ENCODE measurements at regions not wholly inside any gene's neighbourhood (a gene's known extent, or its start where the extent isn't known, plus 50 kb on each side); places are given as distances from the start of the nearest gene placed in this dataset.
"Not testable (repeated sequence)": the region's sequence is repeated elsewhere in the genome, so short reads cannot be mapped to it uniquely, and the experiment has no call there.

- not testable (repeated sequence) for H3K9me3 ChIP-seq (ENCODE audit: control insufficient read depth, low read length, poor library complexity, severe bottlenecking); DNase-seq; H3K27ac Mint-ChIP-seq; H3K4me1 Mint-ChIP-seq; H3K4me3 Mint-ChIP-seq; H3K36me3 Mint-ChIP-seq (ENCODE audit: low read depth); ATAC-seq; H3K27me3 Mint-ChIP-seq
Observed at GRCh38 chr11:21753244-21753767, 439.6 kb upstream of the ANO5 start.

GRCh38 chr11:21761000-21761399 lies 431.9 kb upstream of the ANO5 start:
- no peaks in the 10 kb centered on the region for H3K4me1 Mint-ChIP-seq
- H3K9me3 ChIP-seq (ENCODE audit: control insufficient read depth, low read length, poor library complexity, severe bottlenecking) = no peaks in the 10 kb centered on the region
- no peaks in the 10 kb centered on the region for H3K36me3 Mint-ChIP-seq (ENCODE audit: low read depth)
- H3K27me3 Mint-ChIP-seq = no peaks in the 10 kb centered on the region
- DNase-seq (no peak), ATAC-seq (no peak)
- no peak overlapping the region for H3K4me3 Mint-ChIP-seq
- H3K27ac Mint-ChIP-seq = no peak overlapping the region

- Mint-ChIP-seq H3K36me3 (ENCODE audit: low read depth) (no peaks in the 10 kb centered on the region), H3K27me3 (no peaks in the 10 kb centered on the region), H3K4me3 (no peak overlapping the region), H3K27ac (no peak overlapping the region), H3K4me1 (no peaks in the 10 kb centered on the region)
- ATAC-seq (no peak), DNase-seq (no peak)
- H3K9me3 ChIP-seq (ENCODE audit: control insufficient read depth, low read length, poor library complexity, severe bottlenecking) = no peaks in the 10 kb centered on the region
Observed at GRCh38 chr11:21768388-21768787, 424.5 kb upstream of the ANO5 start.

GRCh38 chr11:21769188-21769587 lies 423.7 kb upstream of the ANO5 start:
- Mint-ChIP-seq H3K36me3 (ENCODE audit: low read depth) (no peaks in the 10 kb centered on the region), H3K27me3 (no peaks in the 10 kb centered on the region), H3K27ac (no peak overlapping the region), H3K4me3 (no peak overlapping the region), H3K4me1 (no peaks in the 10 kb centered on the region)
- no peaks in the 10 kb centered on the region for H3K9me3 ChIP-seq (ENCODE audit: control insufficient read depth, low read length, poor library complexity, severe bottlenecking)
- ATAC-seq = no peak
- DNase-seq = no peak

- Mint-ChIP-seq H3K4me3 (no peak overlapping the region), H3K36me3 (ENCODE audit: low read depth) (no peaks in the 10 kb centered on the region), H3K4me1 (no peaks in the 10 kb centered on the region), H3K27me3 (no peaks in the 10 kb centered on the region), H3K27ac (no peak overlapping the region)
- DNase-seq (no peak), ATAC-seq (no peak)
- peaks cover 3% of the 10 kb centered on the region for H3K9me3 ChIP-seq (ENCODE audit: control insufficient read depth, low read length, poor library complexity, severe bottlenecking)
Observed at GRCh38 chr11:21771097-21771496, 421.8 kb upstream of the ANO5 start.

- H3K27ac Mint-ChIP-seq = no peak overlapping the region
- no peak for DNase-seq
- peaks cover 3% of the 10 kb centered on the region for H3K9me3 ChIP-seq (ENCODE audit: control insufficient read depth, low read length, poor library complexity, severe bottlenecking)
- no peaks in the 10 kb centered on the region for H3K36me3 Mint-ChIP-seq (ENCODE audit: low read depth)
- ATAC-seq = no peak
- H3K4me3 Mint-ChIP-seq = no peak overlapping the region
- no peaks in the 10 kb centered on the region for H3K27me3 Mint-ChIP-seq
- H3K4me1 Mint-ChIP-seq = no peaks in the 10 kb centered on the region
Observed at GRCh38 chr11:21774212-21774611, 418.7 kb upstream of the ANO5 start.

- no peak overlapping the region for H3K27ac Mint-ChIP-seq
- ATAC-seq (no peak), DNase-seq (no peak)
Observed at GRCh38 chr11:21775911-21776310, 417.0 kb upstream of the ANO5 start.

GRCh38 chr11:21783954-21784353 lies 408.9 kb upstream of the ANO5 start:
- Mint-ChIP-seq H3K27me3 (no peaks in the 10 kb centered on the region), H3K27ac (no peak overlapping the region), H3K4me3 (no peak overlapping the region), H3K4me1 (no peaks in the 10 kb centered on the region), H3K36me3 (ENCODE audit: low read depth) (no peaks in the 10 kb centered on the region)
- ATAC-seq (no peak), DNase-seq (no peak)
- no peaks in the 10 kb centered on the region for H3K9me3 ChIP-seq (ENCODE audit: control insufficient read depth, low read length, poor library complexity, severe bottlenecking)

More at GRCh38 chr11:21775911-21776310, 417.0 kb upstream of the ANO5 start:
- H3K4me3 Mint-ChIP-seq = no peak overlapping the region
- no peaks in the 10 kb centered on the region for H3K36me3 Mint-ChIP-seq (ENCODE audit: low read depth)
- H3K9me3 ChIP-seq (ENCODE audit: control insufficient read depth, low read length, poor library complexity, severe bottlenecking) = peaks cover 3% of the 10 kb centered on the region
- no peaks in the 10 kb centered on the region for H3K4me1 Mint-ChIP-seq
- no peaks in the 10 kb centered on the region for H3K27me3 Mint-ChIP-seq

GRCh38 chr11:21785351-21785750 lies 407.5 kb upstream of the ANO5 start:
- H3K36me3 Mint-ChIP-seq (ENCODE audit: low read depth) = no peaks in the 10 kb centered on the region
- H3K27ac Mint-ChIP-seq = no peak overlapping the region
- no peaks in the 10 kb centered on the region for H3K9me3 ChIP-seq (ENCODE audit: control insufficient read depth, low read length, poor library complexity, severe bottlenecking)
- ATAC-seq (no peak), DNase-seq (no peak)
- H3K4me1 Mint-ChIP-seq = no peaks in the 10 kb centered on the region
- no peak overlapping the region for H3K4me3 Mint-ChIP-seq
- no peaks in the 10 kb centered on the region for H3K27me3 Mint-ChIP-seq

- H3K27me3 Mint-ChIP-seq = no peaks in the 10 kb centered on the region
- ATAC-seq = no peak
- H3K4me3 Mint-ChIP-seq = no peak overlapping the region
- DNase-seq = no peak
- no peaks in the 10 kb centered on the region for H3K4me1 Mint-ChIP-seq
- H3K27ac Mint-ChIP-seq = no peak overlapping the region
- H3K9me3 ChIP-seq (ENCODE audit: control insufficient read depth, low read length, poor library complexity, severe bottlenecking) = no peaks in the 10 kb centered on the region
- no peaks in the 10 kb centered on the region for H3K36me3 Mint-ChIP-seq (ENCODE audit: low read depth)
Observed at GRCh38 chr11:21794306-21794705, 398.6 kb upstream of the ANO5 start.

- ATAC-seq = no peak
- H3K4me3 Mint-ChIP-seq = no peak overlapping the region
- H3K27me3 Mint-ChIP-seq = no peaks in the 10 kb centered on the region
- H3K36me3 Mint-ChIP-seq (ENCODE audit: low read depth) = no peaks in the 10 kb centered on the region
- H3K9me3 ChIP-seq (ENCODE audit: control insufficient read depth, low read length, poor library complexity, severe bottlenecking) = no peaks in the 10 kb centered on the region
- no peaks in the 10 kb centered on the region for H3K4me1 Mint-ChIP-seq
- DNase-seq = no peak
- H3K27ac Mint-ChIP-seq = no peak overlapping the region
Observed at GRCh38 chr11:21798216-21798615, 394.7 kb upstream of the ANO5 start.

- not testable (repeated sequence) for H3K9me3 ChIP-seq (ENCODE audit: control insufficient read depth, low read length, poor library complexity, severe bottlenecking); DNase-seq; H3K27me3 Mint-ChIP-seq; H3K4me3 Mint-ChIP-seq; H3K27ac Mint-ChIP-seq; ATAC-seq; H3K4me1 Mint-ChIP-seq; H3K36me3 Mint-ChIP-seq (ENCODE audit: low read depth)
Observed at GRCh38 chr11:21804523-21804922, 388.4 kb upstream of the ANO5 start.

- Mint-ChIP-seq H3K27ac (no peak overlapping the region), H3K4me3 (no peak overlapping the region), H3K27me3 (no peaks in the 10 kb centered on the region), H3K36me3 (ENCODE audit: low read depth) (no peaks in the 10 kb centered on the region), H3K4me1 (no peaks in the 10 kb centered on the region)
- ATAC-seq (no peak), DNase-seq (no peak)
- peaks cover 2% of the 10 kb centered on the region for H3K9me3 ChIP-seq (ENCODE audit: control insufficient read depth, low read length, poor library complexity, severe bottlenecking)
Observed at GRCh38 chr11:21806508-21806907, 386.4 kb upstream of the ANO5 start.

- Mint-ChIP-seq H3K27ac (no peak overlapping the region), H3K4me1 (no peaks in the 10 kb centered on the region), H3K4me3 (no peak overlapping the region), H3K27me3 (no peaks in the 10 kb centered on the region), H3K36me3 (ENCODE audit: low read depth) (no peaks in the 10 kb centered on the region)
- H3K9me3 ChIP-seq (ENCODE audit: control insufficient read depth, low read length, poor library complexity, severe bottlenecking) = peaks cover 2% of the 10 kb centered on the region
- DNase-seq (no peak), ATAC-seq (no peak)
Observed at GRCh38 chr11:21806947-21807346, 385.9 kb upstream of the ANO5 start.
